Activated CD4-positive, alpha-beta memory T cell treated with anti-CD3 and anti-CD28 coated beads, Interleukin-2, amount 10 ng/mL, durations not matched to agents 7 days and 5 days (primary cell): ENCODE measurements at regions not wholly inside any gene's neighbourhood (a gene's known extent, or its start where the extent isn't known, plus 50 kb on each side); places are given as distances from the start of the nearest gene placed in this dataset.

Experiments used
- CTCF ChIA-PET: fragments of 350-600 bp; sonication (Branson Sonifier 250); formaldehyde crosslinking; loops from one replicate; lab custom pipeline; 2021; ENCODE audit warnings: antibody characterized with exemption, inconsistent platforms; lab: Charles Lee
- POLR2A ChIA-PET: fragments of 350-600 bp; sonication (Branson Sonifier 250); formaldehyde crosslinking; loops from one replicate; lab custom pipeline; 2021; ENCODE audit warnings: antibody characterized with exemption; lab: Charles Lee
- DNase-seq: peaks from one replicate; pipeline ENCODE4 v3.0.0-alpha.2; 2020
- H3K27ac Mint-ChIP-seq: one replicate; pipeline ENCODE4 v1.8.0; 2021; ENCODE audit warnings: mild to moderate bottlenecking, mixed read lengths
- H3K27me3 Mint-ChIP-seq: one replicate; pipeline ENCODE4 v1.8.0; 2021; ENCODE audit warnings: mixed read lengths
- H3K36me3 Mint-ChIP-seq: one replicate; pipeline ENCODE4 v1.8.0; 2021; ENCODE audit warnings: low read depth, mixed read lengths
- H3K4me1 Mint-ChIP-seq: one replicate; pipeline ENCODE4 v1.8.0; 2021; ENCODE audit warnings: mixed read lengths
- H3K4me3 Mint-ChIP-seq: one replicate; pipeline ENCODE4 v1.8.0; 2021; ENCODE audit warnings: mild to moderate bottlenecking, mixed read lengths
- H3K9me3 Mint-ChIP-seq: one replicate; pipeline ENCODE4 v1.8.0; 2021; ENCODE audit warnings: mixed read lengths

- CTCF ChIA-PET: no interaction called here
- POLR2A ChIA-PET: no interaction called here
- H3K27ac Mint-ChIP-seq: no peak overlapping the region
These were observed 173.8 kb upstream of the SLC30A5 start for GRCh38 chr5:68919988-68920490.

GRCh38 chr5:68920888-68921287 lies 172.9 kb upstream of the SLC30A5 start:
- Mint-ChIP-seq H3K36me3 (no peaks in the 10 kb centered on the region), H3K9me3 (peaks cover 9% of the 10 kb centered on the region), H3K4me3 (no peak overlapping the region), H3K27ac (no peak overlapping the region), H3K27me3 (peaks cover 1% of the 10 kb centered on the region), H3K4me1 (no peaks in the 10 kb centered on the region)
- ChIA-PET CTCF (no interaction called here), POLR2A (no interaction called here)
- no peak for DNase-seq

More at GRCh38 chr5:68919988-68920490, 173.8 kb upstream of the SLC30A5 start:
- H3K27me3 Mint-ChIP-seq: peaks cover 1% of the 10 kb centered on the region
- H3K4me1 Mint-ChIP-seq: no peaks in the 10 kb centered on the region
- peaks cover 9% of the 10 kb centered on the region for H3K9me3 Mint-ChIP-seq
- H3K4me3 Mint-ChIP-seq: no peak overlapping the region
- DNase-seq: no peak
- no peaks in the 10 kb centered on the region for H3K36me3 Mint-ChIP-seq

GRCh38 chr5:68922172-68922987 lies 171.4 kb upstream of the SLC30A5 start:
- Mint-ChIP-seq H3K27me3 (peaks cover 1% of the 10 kb centered on the region), H3K36me3 (no peaks in the 10 kb centered on the region), H3K4me1 (no peaks in the 10 kb centered on the region), H3K9me3 (peaks cover 9% of the 10 kb centered on the region), H3K27ac (no peak overlapping the region), H3K4me3 (no peak overlapping the region)
- CTCF ChIA-PET: no interaction called here
- no peak for DNase-seq
- POLR2A ChIA-PET: no interaction called here

GRCh38 chr5:68924481-68925145 lies 169.2 kb upstream of the SLC30A5 start:
- Mint-ChIP-seq H3K27me3 (peaks cover 1% of the 10 kb centered on the region), H3K9me3 (peaks cover 4% of the 10 kb centered on the region), H3K36me3 (no peaks in the 10 kb centered on the region), H3K4me1 (no peaks in the 10 kb centered on the region), H3K27ac (no peak overlapping the region), H3K4me3 (no peak overlapping the region)
- POLR2A ChIA-PET: no interaction called here
- DNase-seq: no peak
- CTCF ChIA-PET: no interaction called here

GRCh38 chr5:68928617-68929302 lies 165.1 kb upstream of the SLC30A5 start:
- Mint-ChIP-seq H3K27ac (no peak overlapping the region), H3K27me3 (no peaks in the 10 kb centered on the region), H3K4me3 (no peak overlapping the region), H3K36me3 (no peaks in the 10 kb centered on the region), H3K4me1 (no peaks in the 10 kb centered on the region), H3K9me3 (peaks cover 21% of the 10 kb centered on the region)
- ChIA-PET POLR2A (interaction anchor here (0.7 kb wide), 1 partner anchor 41 kb away, joined by 3 read pairs; no protein-coding TSS in a partner anchor), CTCF (interaction anchor here (0.7 kb wide), 1 partner anchor 491 kb away, joined by 3 read pairs; no protein-coding TSS in a partner anchor)
- no peak for DNase-seq

DNA sequence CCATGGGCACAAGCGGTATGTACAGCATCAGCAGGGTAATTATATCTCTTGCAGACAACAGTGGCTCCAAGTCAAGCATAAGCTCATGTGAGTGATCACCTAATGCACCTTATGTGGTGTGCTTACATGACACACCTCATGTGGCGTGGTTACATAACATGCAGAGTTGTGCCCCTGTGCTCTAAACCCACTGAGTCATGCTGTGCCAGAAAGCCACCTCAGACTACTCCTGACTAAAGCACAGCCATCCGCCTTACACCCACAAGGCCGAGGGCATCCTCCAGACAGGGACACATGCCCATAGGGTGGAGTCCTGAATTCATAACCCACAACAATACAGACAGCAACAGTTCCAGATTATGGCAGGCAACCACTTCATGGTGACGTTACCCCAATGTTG lies 163.7 kb upstream of the SLC30A5 start:
- peaks cover 23% of the 10 kb centered on the region for H3K9me3 Mint-ChIP-seq

DNA sequence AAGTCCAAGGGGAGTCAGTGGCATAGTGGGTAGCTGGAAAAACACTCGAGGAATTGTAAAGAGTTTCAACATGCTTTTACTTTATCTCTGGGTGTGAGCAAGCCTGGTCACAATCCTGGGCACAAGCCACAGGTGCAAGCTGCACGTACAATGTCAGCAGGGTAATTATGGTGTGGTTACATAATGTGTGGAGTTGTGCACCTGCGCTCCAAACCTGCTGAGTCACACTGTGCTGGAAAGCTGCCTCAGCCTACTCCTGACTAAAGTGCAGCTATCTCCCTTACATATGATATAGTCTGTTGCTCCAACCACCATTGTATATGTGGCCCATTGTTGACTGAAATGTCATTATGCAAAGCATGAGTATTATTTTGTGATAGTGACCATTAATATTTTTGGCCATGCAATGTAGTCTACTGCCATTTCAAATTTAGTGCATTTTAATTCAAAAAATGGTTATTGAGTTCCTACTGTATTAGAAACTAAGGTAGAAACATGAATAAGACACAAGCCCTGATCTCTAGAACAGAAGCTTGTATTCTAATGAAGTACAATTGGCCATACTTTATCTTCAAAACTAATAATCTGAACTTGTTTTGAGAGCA lies 160.9 kb upstream of the SLC30A5 start:
- no peak overlapping the region for H3K4me3 Mint-ChIP-seq
- H3K27me3 Mint-ChIP-seq: peaks cover 3% of the 10 kb centered on the region
- H3K27ac Mint-ChIP-seq: no peak overlapping the region
- peaks cover 23% of the 10 kb centered on the region for H3K9me3 Mint-ChIP-seq
- H3K4me1 Mint-ChIP-seq: no peaks in the 10 kb centered on the region
- no peak for DNase-seq
- POLR2A ChIA-PET: no interaction called here
- H3K36me3 Mint-ChIP-seq: no peaks in the 10 kb centered on the region
- CTCF ChIA-PET: no interaction called here

More for the DNA sequence above, 163.7 kb upstream of the SLC30A5 start:
- POLR2A ChIA-PET: no interaction called here
- Mint-ChIP-seq H3K27ac (no peak overlapping the region), H3K36me3 (no peaks in the 10 kb centered on the region), H3K4me1 (no peaks in the 10 kb centered on the region), H3K27me3 (no peaks in the 10 kb centered on the region), H3K4me3 (no peak overlapping the region)
- CTCF ChIA-PET: no interaction called here
- DNase-seq: no peak

GRCh38 chr5:68942169-68942568 lies 151.6 kb upstream of the SLC30A5 start:
- no peak overlapping the region for H3K27ac Mint-ChIP-seq
- no peaks in the 10 kb centered on the region for H3K4me1 Mint-ChIP-seq
- no peaks in the 10 kb centered on the region for H3K9me3 Mint-ChIP-seq
- CTCF ChIA-PET: no interaction called here
- H3K27me3 Mint-ChIP-seq: peaks cover 4% of the 10 kb centered on the region
- POLR2A ChIA-PET: no interaction called here
- DNase-seq: no peak
- H3K4me3 Mint-ChIP-seq: no peak overlapping the region
- no peaks in the 10 kb centered on the region for H3K36me3 Mint-ChIP-seq

GRCh38 chr5:68946728-68947127 lies 147.1 kb upstream of the SLC30A5 start:
- ChIA-PET CTCF (no interaction called here), POLR2A (no interaction called here)
- no peak overlapping the region for H3K27ac Mint-ChIP-seq
- H3K4me3 Mint-ChIP-seq: no peak overlapping the region
- no peaks in the 10 kb centered on the region for H3K4me1 Mint-ChIP-seq
- H3K27me3 Mint-ChIP-seq: peaks cover 5% of the 10 kb centered on the region
- no peaks in the 10 kb centered on the region for H3K9me3 Mint-ChIP-seq
- H3K36me3 Mint-ChIP-seq: no peaks in the 10 kb centered on the region
- no peak for DNase-seq

DNA sequence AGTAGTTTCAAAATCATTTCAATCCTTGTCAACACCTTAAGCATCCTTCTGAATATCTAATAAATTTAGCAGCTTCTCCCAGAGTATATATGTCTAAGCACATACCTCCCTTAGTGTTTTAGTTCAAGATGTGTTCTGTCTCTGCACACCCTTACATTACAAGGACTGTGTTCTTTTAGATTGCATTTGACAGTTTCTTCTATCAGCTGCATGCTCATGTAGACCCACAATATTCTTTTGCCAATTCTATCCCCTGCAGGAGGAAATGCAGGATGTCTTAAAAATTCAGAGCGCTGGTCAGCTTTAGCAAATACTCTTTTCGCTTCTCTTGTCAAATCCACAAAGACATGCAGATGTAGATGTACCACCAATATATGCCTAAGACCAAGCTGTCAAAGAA lies 145.8 kb upstream of the SLC30A5 start:
- CTCF ChIA-PET: no interaction called here
- Mint-ChIP-seq H3K9me3 (no peaks in the 10 kb centered on the region), H3K27me3 (peaks cover 5% of the 10 kb centered on the region), H3K4me1 (no peaks in the 10 kb centered on the region), H3K4me3 (no peak overlapping the region), H3K27ac (no peak overlapping the region), H3K36me3 (no peaks in the 10 kb centered on the region)
- DNase-seq: no peak
- POLR2A ChIA-PET: interaction anchor here (0.6 kb wide), 1 partner anchor 80 kb away, joined by 3 read pairs; no protein-coding TSS in a partner anchor

- H3K36me3 Mint-ChIP-seq: no peaks in the 10 kb centered on the region
- CTCF ChIA-PET: no interaction called here
- H3K9me3 Mint-ChIP-seq: no peaks in the 10 kb centered on the region
- no peak overlapping the region for H3K27ac Mint-ChIP-seq
- DNase-seq: no peak
- POLR2A ChIA-PET: no interaction called here
- H3K4me1 Mint-ChIP-seq: no peaks in the 10 kb centered on the region
- H3K4me3 Mint-ChIP-seq: no peak overlapping the region
- H3K27me3 Mint-ChIP-seq: peaks cover 5% of the 10 kb centered on the region
These were observed 144.6 kb upstream of the SLC30A5 start for GRCh38 chr5:68949256-68949655.

GRCh38 chr5:68949711-68950110 lies 144.1 kb upstream of the SLC30A5 start:
- Mint-ChIP-seq H3K4me3 (no peak overlapping the region), H3K36me3 (no peaks in the 10 kb centered on the region), H3K4me1 (no peaks in the 10 kb centered on the region), H3K9me3 (no peaks in the 10 kb centered on the region), H3K27ac (no peak overlapping the region), H3K27me3 (peaks cover 5% of the 10 kb centered on the region)
- POLR2A ChIA-PET: no interaction called here
- DNase-seq: no peak
- CTCF ChIA-PET: no interaction called here

- no peak for DNase-seq
- H3K27me3 Mint-ChIP-seq: peaks cover 5% of the 10 kb centered on the region
- no peaks in the 10 kb centered on the region for H3K9me3 Mint-ChIP-seq
- ChIA-PET CTCF (no interaction called here), POLR2A (no interaction called here)
- no peak overlapping the region for H3K4me3 Mint-ChIP-seq
- H3K4me1 Mint-ChIP-seq: no peaks in the 10 kb centered on the region
- H3K36me3 Mint-ChIP-seq: no peaks in the 10 kb centered on the region
- no peak overlapping the region for H3K27ac Mint-ChIP-seq
These were observed 143.7 kb upstream of the SLC30A5 start for GRCh38 chr5:68950125-68950524.
